AG09309 (cell line): ENCODE measurements at regions not wholly inside any gene's neighbourhood (a gene's known extent, or its start where the extent isn't known, plus 50 kb on each side); places are given as distances from the start of the nearest gene placed in this dataset.
"Not testable (repeated sequence)": the region's sequence is repeated elsewhere in the genome, so short reads cannot be mapped to it uniquely, and the experiment has no call there.

Experiments
- DNase-seq: peaks from one replicate; pipeline ENCODE4 v3.0.0-alpha.2; 2010; ENCODE audit warnings: low read depth
- H3K4me3 ChIP-seq: 2 replicates; pipeline ENCODE4 v1.5.1; 2011; ENCODE audit warnings: mild to moderate bottlenecking, low read depth, low read length, moderate library complexity; ENCODE audit not compliant: control insufficient read depth
- CTCF ChIP-seq: IDR thresholded peaks from 2 replicates; pipeline ENCODE4 v1.5.1; 2011; ENCODE audit warnings: mild to moderate bottlenecking, low read depth, low read length, inconsistent platforms; ENCODE audit not compliant: insufficient read depth, control insufficient read depth; ENCODE audit errors: missing control alignments

DNA sequence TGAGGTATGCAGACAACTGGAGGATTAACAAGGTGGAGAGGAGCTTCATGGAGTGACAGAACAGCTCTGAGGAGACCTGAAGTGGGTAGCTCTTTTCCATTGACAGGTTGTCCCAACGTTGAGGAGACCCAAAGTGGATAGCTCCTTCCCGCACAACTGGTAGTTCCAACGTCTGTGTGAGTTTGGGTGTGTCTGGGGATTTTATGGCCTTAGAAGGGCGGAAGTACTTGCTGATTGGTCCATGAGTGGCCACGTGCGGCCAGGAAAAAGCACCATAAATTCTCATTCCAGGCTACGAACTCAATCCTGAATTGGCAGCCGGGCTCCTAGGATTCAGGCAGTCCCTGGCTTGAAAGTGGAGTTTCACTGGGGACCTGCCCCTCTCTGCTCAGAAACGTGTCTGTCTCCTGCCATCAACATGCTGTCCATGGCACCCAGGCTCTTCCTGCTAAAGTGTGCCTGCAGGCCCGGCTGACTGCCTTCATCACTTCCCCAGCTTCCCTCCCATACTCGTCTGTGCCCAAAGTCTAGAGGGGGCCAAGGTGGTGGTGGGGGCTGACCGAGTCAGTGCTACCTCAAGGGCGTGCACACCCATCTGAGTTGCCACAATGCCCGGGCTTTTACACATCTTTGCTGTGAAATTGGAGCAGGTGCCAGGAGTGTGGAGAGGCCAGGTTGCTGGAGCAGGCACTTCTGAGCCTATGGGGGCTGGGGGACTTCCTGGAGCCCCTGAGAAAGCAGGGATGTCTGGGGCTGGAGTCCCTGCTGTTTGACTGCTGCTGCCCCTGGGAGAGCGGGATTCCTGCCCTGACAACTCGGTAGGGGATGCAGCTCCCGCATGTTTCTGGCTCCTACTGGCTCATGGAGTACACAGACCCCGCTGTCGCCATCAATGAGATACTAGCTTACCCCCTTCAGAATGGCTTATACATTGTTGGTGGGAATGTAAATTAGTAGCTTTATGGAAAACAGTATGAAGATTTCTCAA, 2034.6 kb upstream of the ACO1 start:
- no peak overlapping the region for H3K4me3 ChIP-seq
- no peak for DNase-seq
- no peak for TF ChIP-seq CTCF

- TF ChIP-seq CTCF: no peak
- no peak overlapping the region for H3K4me3 ChIP-seq
- DNase-seq: no peak
Measured at GRCh38 chr9:30356221-30356620, 2028.2 kb upstream of the ACO1 start.

DNA sequence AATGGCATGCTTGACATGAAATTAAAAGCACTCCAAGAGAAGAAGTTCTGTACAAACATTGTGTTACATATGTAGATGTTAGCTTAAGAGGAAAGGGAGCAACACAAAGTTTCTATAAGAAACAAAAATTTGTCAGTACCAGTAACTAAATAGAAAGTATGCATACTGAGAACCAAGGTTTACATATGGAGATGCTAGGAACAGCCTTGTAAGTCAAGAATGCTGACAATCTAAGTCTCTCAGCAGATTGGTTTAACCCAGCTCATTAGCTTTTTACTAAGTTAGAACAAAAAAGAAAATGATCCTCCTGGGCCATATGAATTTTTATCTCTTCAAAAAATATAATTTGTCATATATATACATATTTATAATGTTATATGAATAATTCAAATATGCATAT, 2022.1 kb upstream of the ACO1 start:
- no peak for TF ChIP-seq CTCF
- H3K4me3 ChIP-seq: no peak overlapping the region
- no peak for DNase-seq

- H3K4me3 ChIP-seq, DNase-seq: not testable (repeated sequence)
Measured at GRCh38 chr9:30366140-30366539, 2018.3 kb upstream of the ACO1 start.

DNA sequence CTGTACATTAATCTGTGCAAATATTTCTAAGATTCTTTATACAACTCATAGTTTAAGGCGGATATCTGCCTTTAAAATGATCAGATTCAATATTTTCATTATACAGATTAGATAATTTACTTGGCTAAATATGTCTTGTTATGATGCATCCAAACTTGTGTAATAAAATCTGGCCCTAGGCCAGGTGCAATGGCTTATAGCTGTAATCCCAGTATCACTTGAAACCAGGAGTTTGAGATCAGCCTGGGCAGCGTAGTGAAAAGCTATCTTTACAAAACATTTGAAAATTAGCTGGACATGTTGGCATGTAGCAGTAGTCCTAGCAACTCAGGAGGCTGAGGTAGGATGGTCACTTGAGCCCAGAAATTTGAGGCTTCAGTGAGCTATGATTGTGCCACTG, 2002.2 kb upstream of the ACO1 start:
- H3K4me3 ChIP-seq: no peak overlapping the region
- no peak for TF ChIP-seq CTCF
- DNase-seq: no peak

- no peak for TF ChIP-seq CTCF
- no peak overlapping the region for H3K4me3 ChIP-seq
- no peak for DNase-seq
Measured at GRCh38 chr9:30410273-30410672, 1974.2 kb upstream of the ACO1 start.

GRCh38 chr9:30411571-30411970, 1972.9 kb upstream of the ACO1 start:
- no peak for TF ChIP-seq CTCF
- H3K4me3 ChIP-seq: no peak overlapping the region
- DNase-seq: no peak
